ENCODE measurements at regions not wholly inside any gene's neighbourhood (a gene's known extent, or its start where the extent isn't known, plus 50 kb on each side); places are given as distances from the start of the nearest gene placed in this dataset.

DNA sequence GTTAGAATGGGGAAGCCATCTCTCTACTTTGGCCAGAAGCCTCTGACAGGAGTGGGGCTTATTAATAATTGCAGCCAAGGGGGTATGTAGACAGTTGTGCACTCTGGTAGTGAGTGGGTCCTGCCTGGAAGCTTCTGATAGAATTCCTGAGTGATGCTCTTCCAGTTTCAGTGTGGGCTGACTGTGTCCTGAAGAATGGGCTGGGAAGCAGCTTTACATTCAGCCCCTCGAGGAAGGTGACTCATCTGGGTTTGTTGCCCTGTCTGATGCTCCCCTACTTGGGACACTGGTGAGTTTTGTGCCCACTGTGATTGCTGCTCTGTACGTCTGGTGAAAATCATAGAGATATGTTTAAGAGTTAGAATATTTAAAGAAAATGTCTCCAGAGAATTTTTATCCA lies 444.7 kb upstream of the RBMS3 start:
- TF ChIP-seq, protein P1, sequence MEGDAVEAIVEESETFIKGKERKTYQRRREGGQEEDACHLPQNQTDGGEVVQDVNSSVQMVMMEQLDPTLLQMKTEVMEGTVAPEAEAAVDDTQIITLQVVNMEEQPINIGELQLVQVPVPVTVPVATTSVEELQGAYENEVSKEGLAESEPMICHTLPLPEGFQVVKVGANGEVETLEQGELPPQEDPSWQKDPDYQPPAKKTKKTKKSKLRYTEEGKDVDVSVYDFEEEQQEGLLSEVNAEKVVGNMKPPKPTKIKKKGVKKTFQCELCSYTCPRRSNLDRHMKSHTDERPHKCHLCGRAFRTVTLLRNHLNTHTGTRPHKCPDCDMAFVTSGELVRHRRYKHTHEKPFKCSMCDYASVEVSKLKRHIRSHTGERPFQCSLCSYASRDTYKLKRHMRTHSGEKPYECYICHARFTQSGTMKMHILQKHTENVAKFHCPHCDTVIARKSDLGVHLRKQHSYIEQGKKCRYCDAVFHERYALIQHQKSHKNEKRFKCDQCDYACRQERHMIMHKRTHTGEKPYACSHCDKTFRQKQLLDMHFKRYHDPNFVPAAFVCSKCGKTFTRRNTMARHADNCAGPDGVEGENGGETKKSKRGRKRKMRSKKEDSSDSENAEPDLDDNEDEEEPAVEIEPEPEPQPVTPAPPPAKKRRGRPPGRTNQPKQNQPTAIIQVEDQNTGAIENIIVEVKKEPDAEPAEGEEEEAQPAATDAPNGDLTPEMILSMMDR (IDR thresholded peaks at IDR 0.05; ENCODE audit: low read length) = no peak
- no peak for TF ChIP-seq EZH2 (optimal IDR thresholded peaks at IDR 0.05; ENCODE audit: low read depth, low read length)
- no peak for TF ChIP-seq EZH2phosphoT487 (IDR thresholded peaks at IDR 0.05; ENCODE audit: low read length)

All from MM.1S (cell line).